GM19463 (cell line): ENCODE measurements at regions not wholly inside any gene's neighbourhood (a gene's known extent, or its start where the extent isn't known, plus 50 kb on each side); places are given as distances from the start of the nearest gene placed in this dataset.

ENCODE experiments used
- ATAC-seq: cut with Tn5 transposase; IDR thresholded peaks from one replicate; pipeline ENCODE4 v1.9.1; 2021; ENCODE audit warnings: mild to moderate bottlenecking, moderate library complexity; ENCODE audit not compliant: unreplicated experiment

GRCh38 chr4:36492590-36492989 is 211.2 kb downstream of the DTHD1 start:
- ATAC-seq = no peak

- ATAC-seq = no peak
These were observed 211.8 kb downstream of the DTHD1 start for GRCh38 chr4:36493251-36493650.

GRCh38 chr4:36494016-36494415 is 212.6 kb downstream of the DTHD1 start:
- ATAC-seq = no peak

- no peak for ATAC-seq
These were observed 213.3 kb downstream of the DTHD1 start for GRCh38 chr4:36494747-36495146.

GRCh38 chr4:36502350-36502749 is 220.9 kb downstream of the DTHD1 start:
- ATAC-seq = no peak

- no peak for ATAC-seq
These were observed 227.0 kb downstream of the DTHD1 start for GRCh38 chr4:36508394-36508793.

GRCh38 chr4:36509845-36510244 is 228.4 kb downstream of the DTHD1 start:
- no peak for ATAC-seq

GRCh38 chr4:36511785-36512184 is 230.4 kb downstream of the DTHD1 start:
- ATAC-seq = no peak

GRCh38 chr4:36516522-36517095 is 235.2 kb downstream of the DTHD1 start:
- no peak for ATAC-seq

GRCh38 chr4:36523182-36523581 is 241.8 kb downstream of the DTHD1 start:
- no peak for ATAC-seq

- no peak for ATAC-seq
These were observed 251.4 kb downstream of the DTHD1 start for GRCh38 chr4:36532670-36533379.

GRCh38 chr4:36533944-36534343 is 252.5 kb downstream of the DTHD1 start:
- ATAC-seq = no peak

- no peak for ATAC-seq
These were observed 266.0 kb downstream of the DTHD1 start for GRCh38 chr4:36547383-36547782.

GRCh38 chr4:36549252-36549651 is 267.8 kb downstream of the DTHD1 start:
- no peak for ATAC-seq

- ATAC-seq = no peak
These were observed 268.6 kb downstream of the DTHD1 start for GRCh38 chr4:36549992-36550391.

GRCh38 chr4:36551697-36552214 is 270.3 kb downstream of the DTHD1 start:
- peak; percentile 93 for ATAC-seq

GRCh38 chr4:36553029-36553428 is 271.6 kb downstream of the DTHD1 start:
- no peak for ATAC-seq

- no peak for ATAC-seq
These were observed 272.0 kb downstream of the DTHD1 start for GRCh38 chr4:36553453-36553852.

GRCh38 chr4:36556984-36557383 is 275.6 kb downstream of the DTHD1 start:
- no peak for ATAC-seq

- ATAC-seq = no peak
These were observed 287.2 kb downstream of the DTHD1 start for GRCh38 chr4:36568575-36568974.

GRCh38 chr4:36573441-36573840 is 292.0 kb downstream of the DTHD1 start:
- peak; percentile 57 for ATAC-seq

GRCh38 chr4:36574816-36575215 is 293.4 kb downstream of the DTHD1 start:
- ATAC-seq = no peak

- no peak for ATAC-seq
These were observed 300.8 kb downstream of the DTHD1 start for GRCh38 chr4:36582198-36582597.
